GM12878 (cell line): ENCODE measurements at regions not wholly inside any gene's neighbourhood (a gene's known extent, or its start where the extent isn't known, plus 50 kb on each side); places are given as distances from the start of the nearest gene placed in this dataset.

Experiments
- ATAC-seq: fragments of 200-7000 bp; cut with Tn5 transposase; 3 replicates; pipeline ENCODE4 v1.9.1; 2020; ENCODE audit warnings: mild to moderate bottlenecking, moderate library complexity
- BruUV-seq: library from RNA; stranded (reverse); fragments of 400-500 nt; replicated peaks from 2 replicates; lab custom pipeline; 2021; lab: Mats Ljungman, UMichigan
- CTCF ChIA-PET: fragments of 300-600 bp; sonication (Branson Sonifier 250); formaldehyde crosslinking; extraction: SDS; loops from one replicate; lab custom pipeline; 2021; ENCODE audit warnings: inconsistent platforms; lab: Yijun Ruan, JAX
- POLR2A ChIA-PET: fragments of 350-600 bp; formaldehyde crosslinking; extraction: SDS; loops from one replicate; lab custom pipeline; 2021; ENCODE audit warnings: inconsistent platforms; lab: Charles Lee
- RAD21 ChIA-PET: fragments of 300-600 bp; sonication (Branson Sonifier 250); formaldehyde crosslinking; loops from one replicate; lab custom pipeline; 2023; ENCODE audit warnings: antibody characterized with exemption; ENCODE audit not compliant: unreplicated experiment; lab: Charles Lee
- SMC1A ChIA-PET: fragments of 300-600 bp; sonication (Branson Sonifier 250); formaldehyde crosslinking; loops from one replicate; lab custom pipeline; 2023; ENCODE audit not compliant: unreplicated experiment, uncharacterized antibody; lab: Charles Lee
- DNase-seq: peaks from one replicate; pipeline ENCODE4 v3.0.0-alpha.2; 2011; ENCODE audit warnings: low read depth, low spot score
- FAIRE-seq: peaks from 3 replicates; lab custom pipeline; 2011; peaks lifted over from hg19 to GRCh38; lab: Jason Lieb, UNC
- H2AFZ ChIP-seq: 2 replicates; pipeline ENCODE4 v1.6.0; 2011; ENCODE audit warnings: low read depth, low read length, control low read depth; ENCODE audit not compliant: control insufficient read depth
- H3K27ac ChIP-seq: 2 replicates; pipeline ENCODE4 v1.5.1; 2011; ENCODE audit warnings: control low read depth; ENCODE audit not compliant: control insufficient read depth, insufficient read depth
- H3K27me3 ChIP-seq, 2 experiments: replicated peaks in 1 of 2; 2 replicates each; pipeline versions ENCODE4 v1.6.0 to v1.6.1; 2011; ENCODE audit warnings: low read length in 1 of 2; ENCODE audit not compliant: control insufficient read depth in 2 of 2, insufficient read depth in 2 of 2
- H3K36me3 ChIP-seq, 2 experiments: 2 replicates each; pipeline ENCODE4 v1.5.1; 2011; ENCODE audit warnings: low read length in 1 of 2; ENCODE audit not compliant: control insufficient read depth in 2 of 2, insufficient read depth in 2 of 2
- H3K4me1 ChIP-seq: 2 replicates; pipeline ENCODE4 v1.6.1; 2011; ENCODE audit warnings: mild to moderate bottlenecking, low read length, moderate library complexity, mixed read lengths; ENCODE audit not compliant: control insufficient read depth, insufficient read depth
- H3K4me2 ChIP-seq: 2 replicates; pipeline ENCODE4 v1.6.0; 2011; ENCODE audit warnings: control low read depth; ENCODE audit not compliant: control insufficient read depth, insufficient read depth
- H3K4me3 ChIP-seq: fragments of 200-600 bp; sonication (generic); 2 replicates; pipeline ENCODE4 v1.5.1; 2016
- H3K79me2 ChIP-seq: 2 replicates; pipeline ENCODE4 v1.6.0; 2011; ENCODE audit warnings: low read length; ENCODE audit not compliant: control insufficient read depth, insufficient read depth
- H3K9ac ChIP-seq: 2 replicates; pipeline ENCODE4 v1.8.0; 2011; ENCODE audit warnings: low read length, control low read depth, mixed read lengths; ENCODE audit not compliant: control insufficient read depth, insufficient read depth
- H3K9me3 ChIP-seq: replicated peaks from 3 replicates; pipeline ENCODE4 v1.5.1; 2011; ENCODE audit warnings: mild to moderate bottlenecking, low read length; ENCODE audit not compliant: control insufficient read depth, insufficient read depth
- H4K20me1 ChIP-seq: 2 replicates; pipeline ENCODE4 v1.6.0; 2011; ENCODE audit not compliant: control insufficient read depth, insufficient read depth
- BCL11A ChIP-seq: IDR thresholded peaks from 2 replicates; pipeline ENCODE4 v1.6.1; 2011; ENCODE audit warnings: low read depth, low read length
- ESRRA ChIP-seq: IDR thresholded peaks from 2 replicates; pipeline ENCODE4 v1.6.1; 2012; ENCODE audit warnings: mild to moderate bottlenecking, low read length, improper control_type of control experiment
- ETV6 ChIP-seq, 2 experiments: fragments of 450-650 bp in 1 of 2; IDR thresholded peaks in 1 of 2; conservative IDR thresholded peaks in 1 of 2; 2 replicates each; pipeline ENCODE4 v1.6.1; 2014; ENCODE audit warnings: antibody characterized with exemption in 1 of 2, borderline replicate concordance in 1 of 2, low read depth in 1 of 2, mild to moderate bottlenecking in 1 of 2, moderate library complexity in 1 of 2
- FOXM1 ChIP-seq: IDR thresholded peaks from 2 replicates; pipeline ENCODE4 v1.6.1; 2012; ENCODE audit warnings: low read depth, mild to moderate bottlenecking, inconsistent platforms, low read length, moderate library complexity
- GATAD2B ChIP-seq: fragments of 450-650 bp; conservative IDR thresholded peaks from 2 replicates; pipeline ENCODE4 v1.6.1; 2017; ENCODE audit warnings: low read depth, mild to moderate bottlenecking, moderate library complexity
- KLF5 ChIP-seq: fragments of 450-650 bp; IDR thresholded peaks from 2 replicates; pipeline ENCODE4 v1.6.1; 2014; ENCODE audit warnings: mild to moderate bottlenecking; ENCODE audit not compliant: partially characterized antibody
- MTA2 ChIP-seq: fragments of 450-650 bp; IDR thresholded peaks from 2 replicates; pipeline ENCODE4 v1.6.1; 2016; ENCODE audit warnings: low read depth, mild to moderate bottlenecking, moderate library complexity
- NR2C2 ChIP-seq: IDR thresholded peaks from 2 replicates; pipeline ENCODE4 v1.6.1; 2011; ENCODE audit warnings: borderline replicate concordance, low read depth; ENCODE audit not compliant: control insufficient read depth, insufficient read length
- NRF1 ChIP-seq: conservative IDR thresholded peaks from 2 replicates; pipeline ENCODE4 v1.6.1; 2011; ENCODE audit warnings: mild to moderate bottlenecking, low read depth, low read length, improper control_type of control experiment
- SMARCA5 ChIP-seq: fragments of 450-650 bp; IDR thresholded peaks from 2 replicates; pipeline ENCODE4 v1.6.1; 2017; ENCODE audit warnings: mild to moderate bottlenecking
- TCF12 ChIP-seq: IDR thresholded peaks from 2 replicates; pipeline ENCODE4 v1.6.1; 2011; ENCODE audit warnings: low read depth, mild to moderate bottlenecking, low read length
- WGBS: methylation state at CpG from one replicate; pipeline ENCODE4 v1.1.6; 2016; ENCODE audit warnings: low lambda C conversion rate; ENCODE audit not compliant: insufficient replicate concordance, insufficient coverage; ENCODE audit errors: missing lambda C conversion rate; 5-methylcytosine and 5-hydroxymethylcytosine counted together
- in situ Hi-C: fragments of 300-500 bp; cut with MboI; formaldehyde crosslinking; loops from 9 replicates; pipeline ENCODE4 v1.14.3; 2018; ENCODE audit warnings: mixed read lengths
- intact Hi-C: fragments of 100-400 bp; cut with micrococcal nuclease; formaldehyde crosslinking; loops from one replicate; pipeline ENCODE4 v1.14.2; 2022; ENCODE audit not compliant: unreplicated experiment
- TF ChIP-seq, protein P1 (sequence below): IDR thresholded peaks from 2 replicates; pipeline ENCODE4 v1.6.1; 2011; ENCODE audit warnings: low read depth, mild to moderate bottlenecking, low read length, moderate library complexity, borderline replicate concordance; ENCODE audit errors: extremely low read depth
- TF ChIP-seq, protein P2 (sequence below): fragments of 450-650 bp; IDR thresholded peaks from 2 replicates; pipeline ENCODE4 v1.6.1; 2016; ENCODE audit warnings: mild to moderate bottlenecking

DNA sequence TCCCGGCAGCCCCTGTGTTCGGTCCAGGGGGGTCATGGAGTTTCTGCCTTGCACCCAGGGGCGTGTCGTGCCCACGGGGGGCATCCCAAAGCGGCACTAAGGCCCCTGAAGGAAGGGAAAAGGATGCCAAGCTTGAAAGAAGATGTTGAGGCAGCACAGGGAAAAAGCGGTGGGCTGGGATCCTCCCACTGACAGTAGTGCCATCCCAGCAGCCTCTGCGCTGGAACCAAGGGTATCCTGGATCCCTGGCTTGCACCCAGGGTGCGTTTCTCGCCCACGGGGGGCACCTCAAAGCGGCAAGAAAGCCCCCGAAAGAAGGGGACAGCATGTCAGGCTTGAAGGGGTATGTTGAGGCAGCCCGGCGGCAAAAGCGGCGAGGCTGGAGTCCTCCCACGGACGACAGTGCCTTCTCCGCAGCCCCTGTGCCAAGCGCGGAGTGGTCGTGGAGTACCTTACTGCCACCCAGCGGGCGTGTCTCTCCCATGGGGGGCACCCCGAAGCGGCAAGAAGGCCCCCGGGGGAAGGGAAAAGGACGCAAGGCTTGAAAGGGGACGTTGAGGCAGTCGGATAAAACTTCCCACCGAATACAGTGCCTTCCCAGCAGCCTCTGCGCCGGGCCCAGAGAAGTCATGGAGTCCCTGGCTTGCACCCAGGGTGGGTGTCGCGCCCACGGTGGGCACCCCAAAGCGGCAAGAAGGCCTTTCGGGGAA lies 164.4 kb upstream of the ALG10B start:
- Histone ChIP-seq H3K36me3 (no peaks in the 10 kb centered on the region), H3K9me3 (peaks cover 2% of the 10 kb centered on the region; the same call in 1 of the 3 replicates), H3K27me3 (no peaks in the 10 kb centered on the region), H3K4me2 (no peak overlapping the region), H3K79me2 (no peaks in the 10 kb centered on the region), H4K20me1 (no peaks in the 10 kb centered on the region), H3K4me1 (no peaks in the 10 kb centered on the region), H3K4me3 (no peak overlapping the region), H3K27ac (no peak overlapping the region), H2AFZ (no peak overlapping the region), H3K9ac (no peak overlapping the region)
- ChIA-PET POLR2A (no interaction called here), RAD21 (no interaction called here), SMC1A (no interaction called here), CTCF (no interaction called here)
- BruUV-seq = no TSS peak
- TF ChIP-seq SMARCA5 = no peak
- no peak for TF ChIP-seq TCF12
- TF ChIP-seq GATAD2B = no peak
- TF ChIP-seq NR2C2 = no peak
- TF ChIP-seq ESRRA = no peak
- no peak for TF ChIP-seq FOXM1
- 52% methylated on average over 35 of the region's 39 CpGs for WGBS
- FAIRE-seq (no peak), ATAC-seq (no peak), DNase-seq (no peak)
- in situ Hi-C loops = no loop called here
- intact Hi-C loops = no loop called here

DNA sequence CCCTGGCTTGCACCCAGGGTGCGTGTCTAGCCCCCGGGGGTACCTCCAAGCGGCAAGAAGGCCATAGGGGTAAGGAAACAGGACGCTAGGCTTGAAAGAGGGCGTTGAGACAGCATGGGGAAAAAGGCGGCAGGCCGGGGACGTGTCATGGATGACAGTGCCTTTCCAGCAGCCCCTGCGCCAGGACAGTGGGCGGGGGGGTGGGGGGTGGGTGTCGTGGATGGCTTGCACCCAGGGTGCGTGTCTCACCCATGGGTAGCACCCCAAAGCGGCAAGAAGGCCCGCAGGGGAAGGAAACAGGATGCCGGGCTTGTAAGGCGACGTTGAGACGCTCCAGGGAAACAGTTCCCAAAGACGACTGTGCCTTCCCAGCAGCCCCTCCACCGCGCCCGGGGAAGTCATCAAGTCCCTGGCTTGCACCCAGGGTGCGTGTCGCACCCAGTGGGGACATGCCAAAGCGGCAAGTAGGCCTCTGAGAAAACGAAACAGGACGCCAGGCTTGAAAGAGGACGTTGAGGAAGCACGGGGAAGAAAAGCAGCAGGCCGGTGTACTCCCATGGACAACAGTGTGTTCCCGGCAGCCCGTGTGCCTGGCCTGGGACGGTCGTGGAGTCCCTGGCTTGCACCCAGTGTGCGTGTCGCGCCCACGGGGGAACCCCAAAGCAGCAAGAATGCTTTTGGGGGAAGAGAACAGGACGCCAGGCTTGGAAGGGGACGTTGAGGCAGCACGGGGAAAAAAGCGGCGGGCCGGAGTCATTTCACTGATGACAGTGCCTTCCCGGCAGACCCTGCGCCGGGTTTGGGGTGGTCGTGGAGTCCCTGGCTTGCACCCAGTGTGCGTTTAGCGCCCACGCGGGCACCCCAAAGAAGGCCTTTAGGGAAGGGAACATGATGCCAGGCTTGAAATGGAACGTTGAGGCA lies 163.5 kb upstream of the ALG10B start:
- CTCF ChIA-PET = no interaction called here
- Histone ChIP-seq H3K9ac (no peak overlapping the region), H3K27me3 (no peaks in the 10 kb centered on the region), H3K4me2 (no peak overlapping the region), H2AFZ (no peak overlapping the region), H3K79me2 (no peaks in the 10 kb centered on the region), H3K4me1 (no peaks in the 10 kb centered on the region), H4K20me1 (no peaks in the 10 kb centered on the region), H3K9me3 (peaks cover 2% of the 10 kb centered on the region; the same call in 1 of the 3 replicates), H3K36me3 (no peaks in the 10 kb centered on the region), H3K4me3 (no peak overlapping the region), H3K27ac (no peak overlapping the region)
- SMC1A ChIA-PET = no interaction called here
- RAD21 ChIA-PET = no interaction called here
- DNase-seq (no peak), FAIRE-seq (no peak), ATAC-seq (no peak)
- 56% methylated on average over 45 of the region's 53 CpGs for WGBS
- no TSS peak for BruUV-seq
- POLR2A ChIA-PET = no interaction called here
- in situ Hi-C loops (no loop called here), intact Hi-C loops (no loop called here)
- TF ChIP-seq BCL11A (no peak), ETV6 (conservative IDR thresholded peaks at IDR 0.05 in 1 of 2, IDR thresholded peaks at IDR 0.05 in 1 of 2; ENCODE audit: borderline replicate concordance in 1 of 2, low read depth in 1 of 2) (no peak), NRF1 (no peak), MTA2 (no peak), KLF5 (no peak)
- TF ChIP-seq, protein P1, sequence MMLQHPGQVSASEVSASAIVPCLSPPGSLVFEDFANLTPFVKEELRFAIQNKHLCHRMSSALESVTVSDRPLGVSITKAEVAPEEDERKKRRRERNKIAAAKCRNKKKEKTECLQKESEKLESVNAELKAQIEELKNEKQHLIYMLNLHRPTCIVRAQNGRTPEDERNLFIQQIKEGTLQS = no peak
- TF ChIP-seq, protein P2, sequence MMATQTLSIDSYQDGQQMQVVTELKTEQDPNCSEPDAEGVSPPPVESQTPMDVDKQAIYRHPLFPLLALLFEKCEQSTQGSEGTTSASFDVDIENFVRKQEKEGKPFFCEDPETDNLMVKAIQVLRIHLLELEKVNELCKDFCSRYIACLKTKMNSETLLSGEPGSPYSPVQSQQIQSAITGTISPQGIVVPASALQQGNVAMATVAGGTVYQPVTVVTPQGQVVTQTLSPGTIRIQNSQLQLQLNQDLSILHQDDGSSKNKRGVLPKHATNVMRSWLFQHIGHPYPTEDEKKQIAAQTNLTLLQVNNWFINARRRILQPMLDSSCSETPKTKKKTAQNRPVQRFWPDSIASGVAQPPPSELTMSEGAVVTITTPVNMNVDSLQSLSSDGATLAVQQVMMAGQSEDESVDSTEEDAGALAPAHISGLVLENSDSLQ = no peak
